GM23248 (cell line): ENCODE measurements at regions not wholly inside any gene's neighbourhood (a gene's known extent, or its start where the extent isn't known, plus 50 kb on each side); places are given as distances from the start of the nearest gene placed in this dataset.

ENCODE experiments used
- DNase-seq: peaks from one replicate; pipeline ENCODE4 v3.0.0-alpha.2; 2015
- H2AFZ ChIP-seq: fragments of 200-600 bp; sonication (generic); 2 replicates; pipeline ENCODE4 v1.6.1; 2016; ENCODE audit warnings: antibody characterized with exemption
- H3F3A ChIP-seq: fragments of 200-600 bp; sonication (generic); 2 replicates; pipeline ENCODE4 v1.6.1; 2016; ENCODE audit warnings: mild to moderate bottlenecking, antibody characterized with exemption, mixed run types; ENCODE audit not compliant: insufficient read depth
- H3K27ac ChIP-seq: fragments of 200-600 bp; sonication (generic); 2 replicates; pipeline ENCODE4 v1.5.1; 2016; ENCODE audit warnings: mild to moderate bottlenecking
- H3K27me3 ChIP-seq: fragments of 200-600 bp; sonication (generic); replicated peaks from 2 replicates; pipeline ENCODE4 v1.6.1; 2016; ENCODE audit warnings: mild to moderate bottlenecking; ENCODE audit not compliant: insufficient read depth
- H3K36me3 ChIP-seq: fragments of 200-600 bp; sonication (generic); 2 replicates; pipeline ENCODE4 v1.6.1; 2016; ENCODE audit warnings: low read depth, mild to moderate bottlenecking
- H3K4me1 ChIP-seq: fragments of 200-600 bp; sonication (generic); 2 replicates; pipeline ENCODE4 v1.6.1; 2016; ENCODE audit warnings: mild to moderate bottlenecking; ENCODE audit not compliant: insufficient read depth
- H3K4me2 ChIP-seq: fragments of 200-600 bp; sonication (generic); one replicate; pipeline ENCODE4 v1.6.1; 2016; ENCODE audit warnings: mild to moderate bottlenecking; ENCODE audit not compliant: unreplicated experiment
- H3K4me3 ChIP-seq: fragments of 200-600 bp; sonication (generic); 2 replicates; pipeline ENCODE4 v1.5.1; 2016; ENCODE audit warnings: mild to moderate bottlenecking
- H3K79me2 ChIP-seq: fragments of 200-600 bp; sonication (generic); 2 replicates; pipeline ENCODE4 v1.6.1; 2016; ENCODE audit warnings: mild to moderate bottlenecking; ENCODE audit not compliant: insufficient read depth
- H3K9ac ChIP-seq: fragments of 200-600 bp; sonication (generic); 2 replicates; pipeline ENCODE4 v1.6.1; 2016; ENCODE audit warnings: mild to moderate bottlenecking
- H3K9me2 ChIP-seq: fragments of 200-600 bp; sonication (generic); 2 replicates; pipeline ENCODE4 v1.6.1; 2016; ENCODE audit warnings: mixed run types, mild to moderate bottlenecking, moderate library complexity; ENCODE audit not compliant: insufficient read depth
- H3K9me3 ChIP-seq: fragments of 200-600 bp; sonication (generic); one replicate; pipeline ENCODE4 v1.6.1; 2017; ENCODE audit warnings: low read depth
- H4K20me1 ChIP-seq: fragments of 200-600 bp; sonication (generic); 2 replicates; pipeline ENCODE4 v1.6.0; 2016; ENCODE audit not compliant: insufficient read depth
- EZH2 ChIP-seq: fragments of 200-600 bp; sonication (generic); IDR thresholded peaks from 2 replicates; pipeline ENCODE4 v1.6.1; 2018; ENCODE audit warnings: antibody characterized with exemption, mild to moderate bottlenecking; ENCODE audit not compliant: insufficient read depth, poor library complexity, severe bottlenecking
- EZH2phosphoT487 ChIP-seq: fragments of 200-600 bp; sonication (generic); IDR thresholded peaks from 2 replicates; pipeline ENCODE4 v1.6.1; 2018; ENCODE audit warnings: antibody characterized with exemption, moderate library complexity, mild to moderate bottlenecking, low read depth; ENCODE audit not compliant: insufficient read depth
- WGBS, 2 experiments: methylation state at CpG; one replicate each; pipeline ENCODE4 v1.1.6; 2015 to 2017; ENCODE audit warnings: low lambda C conversion rate in 2 of 2, low coverage in 1 of 2; ENCODE audit errors: missing lambda C conversion rate in 2 of 2; 5-methylcytosine and 5-hydroxymethylcytosine counted together
- in situ Hi-C: fragments of 300-500 bp; cut with MboI; formaldehyde crosslinking; loops from 2 replicates; pipeline ENCODE4 v1.15.0; 2020

GRCh38 chr7:52540041-52540440 lies 495.4 kb upstream of the POM121L12 start:
- H3K4me3 ChIP-seq, result no peak overlapping the region
- no peak for DNase-seq
- no peaks in the 10 kb centered on the region for H3K4me1 ChIP-seq
- H3K9ac ChIP-seq, result no peak overlapping the region
- in situ Hi-C loops, result no loop called here
- WGBS, 2 experiments, result 3 to 8% methylated on average over 2 of the region's 2 CpGs
- H3K79me2 ChIP-seq, result no peaks in the 10 kb centered on the region
- no peaks in the 10 kb centered on the region for H3K27me3 ChIP-seq
- H3K36me3 ChIP-seq, result no peaks in the 10 kb centered on the region
- H3K9me3 ChIP-seq, result no peaks in the 10 kb centered on the region
- no peaks in the 10 kb centered on the region for H3K9me2 ChIP-seq
- H2AFZ ChIP-seq, result no peak overlapping the region
- H3K4me2 ChIP-seq, result no peak overlapping the region
- H3F3A ChIP-seq, result no peaks in the 10 kb centered on the region
- TF ChIP-seq EZH2phosphoT487 (no peak), EZH2 (no peak)
- H3K27ac ChIP-seq, result no peak overlapping the region
- no peaks in the 10 kb centered on the region for H4K20me1 ChIP-seq

- H4K20me1 ChIP-seq, result no peaks in the 10 kb centered on the region
- no peaks in the 10 kb centered on the region for H3K9me2 ChIP-seq
- no peaks in the 10 kb centered on the region for H3K4me1 ChIP-seq
- H2AFZ ChIP-seq, result no peak overlapping the region
- H3K4me2 ChIP-seq, result no peak overlapping the region
- in situ Hi-C loops, result no loop called here
- no peak overlapping the region for H3K27ac ChIP-seq
- no peaks in the 10 kb centered on the region for H3K9me3 ChIP-seq
- no peaks in the 10 kb centered on the region for H3F3A ChIP-seq
- no peak overlapping the region for H3K9ac ChIP-seq
- 6 to 12% methylated on average over 3 of the region's 3 CpGs for WGBS, 2 experiments
- TF ChIP-seq EZH2phosphoT487 (no peak), EZH2 (no peak)
- no peak for DNase-seq
- no peaks in the 10 kb centered on the region for H3K79me2 ChIP-seq
- H3K36me3 ChIP-seq, result no peaks in the 10 kb centered on the region
- H3K27me3 ChIP-seq, result no peaks in the 10 kb centered on the region
- no peak overlapping the region for H3K4me3 ChIP-seq
Observed at GRCh38 chr7:52539414-52539813, 496.0 kb upstream of the POM121L12 start.

- H4K20me1 ChIP-seq, result no peaks in the 10 kb centered on the region
Observed at GRCh38 chr7:52537051-52537450, 498.4 kb upstream of the POM121L12 start.

GRCh38 chr7:52525772-52526341 lies 509.6 kb upstream of the POM121L12 start:
- in situ Hi-C loops, result no loop called here
- Histone ChIP-seq H3K4me1 (no peaks in the 10 kb centered on the region), H3K4me3 (no peak overlapping the region)

More at GRCh38 chr7:52537051-52537450, 498.4 kb upstream of the POM121L12 start:
- no peak overlapping the region for H3K27ac ChIP-seq
- H3K36me3 ChIP-seq, result no peaks in the 10 kb centered on the region
- 5 to 12% methylated on average over 4 of the region's 4 CpGs for WGBS, 2 experiments
- no peak for TF ChIP-seq EZH2phosphoT487
- no peak for TF ChIP-seq EZH2
- no peaks in the 10 kb centered on the region for H3K27me3 ChIP-seq
- no peaks in the 10 kb centered on the region for H3K9me3 ChIP-seq
- no peaks in the 10 kb centered on the region for H3K79me2 ChIP-seq
- no peak overlapping the region for H3K4me3 ChIP-seq
- H3K9me2 ChIP-seq, result no peaks in the 10 kb centered on the region
- in situ Hi-C loops, result no loop called here
- no peaks in the 10 kb centered on the region for H3K4me1 ChIP-seq
- H3F3A ChIP-seq, result no peaks in the 10 kb centered on the region
- no peak for DNase-seq
- no peak overlapping the region for H2AFZ ChIP-seq
- H3K4me2 ChIP-seq, result no peak overlapping the region
- no peak overlapping the region for H3K9ac ChIP-seq

GRCh38 chr7:52518869-52519268 lies 516.6 kb upstream of the POM121L12 start:
- Histone ChIP-seq H3F3A (no peaks in the 10 kb centered on the region), H3K4me3 (no peak overlapping the region), H3K9ac (no peak overlapping the region), H3K27me3 (no peaks in the 10 kb centered on the region), H3K9me2 (no peaks in the 10 kb centered on the region), H3K4me1 (no peaks in the 10 kb centered on the region), H4K20me1 (no peaks in the 10 kb centered on the region), H3K79me2 (no peaks in the 10 kb centered on the region), H3K9me3 (no peaks in the 10 kb centered on the region), H3K27ac (no peak overlapping the region), H3K4me2 (no peak overlapping the region), H3K36me3 (no peaks in the 10 kb centered on the region), H2AFZ (no peak overlapping the region)
- no peak for TF ChIP-seq EZH2phosphoT487
- TF ChIP-seq EZH2, result no peak
- 57 to 59% methylated on average over 1 of the region's 1 CpG for WGBS, 2 experiments
- no peak for DNase-seq
- in situ Hi-C loops, result no loop called here

More at GRCh38 chr7:52525772-52526341, 509.6 kb upstream of the POM121L12 start:
- H4K20me1 ChIP-seq, result no peaks in the 10 kb centered on the region
- H3K9ac ChIP-seq, result no peak overlapping the region
- no peaks in the 10 kb centered on the region for H3K9me3 ChIP-seq
- H3K36me3 ChIP-seq, result no peaks in the 10 kb centered on the region
- no peaks in the 10 kb centered on the region for H3F3A ChIP-seq
- TF ChIP-seq EZH2, result no peak
- TF ChIP-seq EZH2phosphoT487, result no peak
- H3K79me2 ChIP-seq, result no peaks in the 10 kb centered on the region
- H3K4me2 ChIP-seq, result no peak overlapping the region
- 17 to 21% methylated on average over 3 of the region's 3 CpGs for WGBS, 2 experiments
- H2AFZ ChIP-seq, result no peak overlapping the region
- H3K27me3 ChIP-seq, result no peaks in the 10 kb centered on the region
- no peak overlapping the region for H3K27ac ChIP-seq
- no peaks in the 10 kb centered on the region for H3K9me2 ChIP-seq
- DNase-seq, result no peak
